Keratinocyte (primary cell): ENCODE measurements at regions not wholly inside any gene's neighbourhood (a gene's known extent, or its start where the extent isn't known, plus 50 kb on each side); places are given as distances from the start of the nearest gene placed in this dataset.

Source experiments
- DNase-seq: peaks from one replicate; pipeline ENCODE4 v3.0.0-alpha.2; 2011; ENCODE audit warnings: low read depth, missing footprints, low spot score
- FAIRE-seq: peaks from 2 replicates; lab custom pipeline; 2011; peaks lifted over from hg19 to GRCh38; lab: Jason Lieb, UNC
- H2AFZ ChIP-seq: 2 replicates; pipeline ENCODE4 v1.6.0; 2012; ENCODE audit warnings: low read length, control low read depth, inconsistent platforms; ENCODE audit not compliant: control insufficient read depth
- H3K27ac ChIP-seq: 2 replicates; pipeline ENCODE4 v1.5.1; 2011; ENCODE audit warnings: low read length; ENCODE audit not compliant: control insufficient read depth, insufficient read depth
- H3K27me3 ChIP-seq: 3 replicates; pipeline ENCODE4 v1.6.0; 2011; ENCODE audit warnings: low read length; ENCODE audit not compliant: control insufficient read depth, insufficient read depth; ENCODE audit errors: extremely low read depth
- H3K36me3 ChIP-seq, 2 experiments: 2 replicates in 1 of 2; 3 replicates in 1 of 2; pipeline ENCODE4 v1.5.1; 2011; ENCODE audit warnings: low read length in 2 of 2, mild to moderate bottlenecking in 1 of 2; ENCODE audit not compliant: control insufficient read depth in 2 of 2, insufficient read depth in 2 of 2; ENCODE audit errors: extremely low read depth in 1 of 2
- H3K4me1 ChIP-seq: 3 replicates; pipeline ENCODE4 v1.5.1; 2011; ENCODE audit warnings: low read length; ENCODE audit not compliant: control insufficient read depth, insufficient read depth; ENCODE audit errors: extremely low read depth
- H3K4me2 ChIP-seq: 3 replicates; pipeline ENCODE4 v1.6.0; 2011; ENCODE audit warnings: low read depth, low read length; ENCODE audit not compliant: control insufficient read depth, insufficient read depth; ENCODE audit errors: extremely low read depth
- H3K4me3 ChIP-seq, 3 experiments: fragments of 200-600 bp in 1 of 3; sonication (generic) in 1 of 3; 2 replicates in 2 of 3; 3 replicates in 1 of 3; pipeline ENCODE4 v1.5.1; 2011 to 2016; ENCODE audit warnings: low read length in 3 of 3, mild to moderate bottlenecking in 3 of 3, control low read depth in 2 of 3, inconsistent platforms in 1 of 3, low read depth in 1 of 3, mixed read lengths in 1 of 3, mixed run types in 1 of 3, moderate library complexity in 1 of 3; ENCODE audit not compliant: control insufficient read depth in 2 of 3, insufficient read depth in 2 of 3; ENCODE audit errors: extremely low read depth in 1 of 3
- H3K79me2 ChIP-seq: 2 replicates; pipeline ENCODE4 v1.6.0; 2012; ENCODE audit warnings: low read length; ENCODE audit not compliant: control insufficient read depth, insufficient read depth
- H3K9ac ChIP-seq: 3 replicates; pipeline ENCODE4 v1.6.0; 2011; ENCODE audit warnings: low read length; ENCODE audit not compliant: control insufficient read depth, insufficient read depth; ENCODE audit errors: extremely low read depth
- H3K9me1 ChIP-seq: 3 replicates; pipeline ENCODE4 v1.6.0; 2011; ENCODE audit warnings: low read length; ENCODE audit not compliant: control insufficient read depth, insufficient read depth; ENCODE audit errors: extremely low read depth
- H3K9me3 ChIP-seq: 2 replicates; pipeline ENCODE4 v1.5.1; 2012; ENCODE audit warnings: low read depth, low read length; ENCODE audit not compliant: control insufficient read depth
- H4K20me1 ChIP-seq: 3 replicates; pipeline ENCODE4 v1.6.0; 2011; ENCODE audit warnings: low read length; ENCODE audit not compliant: control insufficient read depth, insufficient read depth; ENCODE audit errors: extremely low read depth
- CTCF ChIP-seq, 3 experiments: IDR thresholded peaks in 1 of 3; conservative IDR thresholded peaks in 1 of 3; optimal IDR thresholded peaks in 1 of 3; 2 replicates in 2 of 3; 3 replicates in 1 of 3; pipeline versions ENCODE3 to v1.5.1; 2011; ENCODE audit warnings: low read length in 3 of 3, mild to moderate bottlenecking in 3 of 3, moderate library complexity in 2 of 3, control low read depth in 1 of 3, inconsistent platforms in 1 of 3; ENCODE audit not compliant: insufficient read depth in 2 of 3; ENCODE audit errors: extremely low read depth in 1 of 3
- EZH2 ChIP-seq: IDR thresholded peaks from one replicate; pipeline ENCODE4 v1.6.1; 2012; ENCODE audit warnings: inconsistent platforms, mild to moderate bottlenecking, low read length, moderate library complexity
- dilution Hi-C: fragments of 300-500 bp; cut with MboI; formaldehyde crosslinking; loops from one replicate; pipeline ENCODE4 v1.7.0; 2020; ENCODE audit warnings: low sequenced_read_pairs; ENCODE audit not compliant: extremely low pct_ligation_motif_present

- no peaks in the 10 kb centered on the region for H4K20me1 ChIP-seq
- H3K9me1 ChIP-seq = no peaks in the 10 kb centered on the region
- H3K36me3 ChIP-seq = no peaks in the 10 kb centered on the region
- DNase-seq = no peak
- TF ChIP-seq CTCF (optimal IDR thresholded peaks at IDR 0.05 in 1 of 3, IDR thresholded peaks at IDR 0.05 in 1 of 3, conservative IDR thresholded peaks at IDR 0.05 in 1 of 3; ENCODE audit: extremely low read depth in 1 of 3, insufficient read depth in 2 of 3, low read length in 3 of 3) = no peak
- TF ChIP-seq EZH2 = no peak
- dilution Hi-C loops = no loop called here
- H3K27me3 ChIP-seq = no peaks in the 10 kb centered on the region
- H2AFZ ChIP-seq = no peak overlapping the region
- no peaks in the 10 kb centered on the region for H3K9me3 ChIP-seq
- no peak overlapping the region for H3K4me3 ChIP-seq
- no peak for FAIRE-seq
- no peak overlapping the region for H3K27ac ChIP-seq
- H3K4me2 ChIP-seq = no peak overlapping the region
- no peaks in the 10 kb centered on the region for H3K4me1 ChIP-seq
- H3K9ac ChIP-seq = no peak overlapping the region
- no peaks in the 10 kb centered on the region for H3K79me2 ChIP-seq
Measured at GRCh38 chr3:180250172-180250571, 213.4 kb upstream of the PEX5L start.

GRCh38 chr3:180252683-180253082 lies 215.9 kb upstream of the PEX5L start:
- TF ChIP-seq CTCF (optimal IDR thresholded peaks at IDR 0.05 in 1 of 3, IDR thresholded peaks at IDR 0.05 in 1 of 3, conservative IDR thresholded peaks at IDR 0.05 in 1 of 3; ENCODE audit: extremely low read depth in 1 of 3, insufficient read depth in 2 of 3, low read length in 3 of 3) = no peak
- no peak for TF ChIP-seq EZH2
- Histone ChIP-seq H3K27ac (no peak overlapping the region), H2AFZ (no peak overlapping the region), H3K4me2 (no peak overlapping the region), H3K36me3 (no peaks in the 10 kb centered on the region), H3K9ac (no peak overlapping the region), H3K27me3 (no peaks in the 10 kb centered on the region), H3K9me3 (no peaks in the 10 kb centered on the region), H3K79me2 (no peaks in the 10 kb centered on the region), H3K4me3 (no peak overlapping the region), H3K4me1 (no peaks in the 10 kb centered on the region), H3K9me1 (no peaks in the 10 kb centered on the region), H4K20me1 (no peaks in the 10 kb centered on the region)
- FAIRE-seq (no peak), DNase-seq (peak; percentile 11)
- dilution Hi-C loops = no loop called here
